ENCODE measurements at regions not wholly inside any gene's neighbourhood (a gene's known extent, or its start where the extent isn't known, plus 50 kb on each side); places are given as distances from the start of the nearest gene placed in this dataset.

- no peak overlapping the region for H3K4me3 ChIP-seq (ENCODE audit: low read depth, poor library complexity, severe bottlenecking)
- TF ChIP-seq POLR2A (IDR thresholded peaks at IDR 0.05): no peak
- no peak for TF ChIP-seq CTCF (IDR thresholded peaks at IDR 0.05)
- DNase-seq (ENCODE audit: low spot score in 2 of 2): no peak
- whole genome bisulfite sequencing, 2 donors: 3 to 5% methylated on average over 11 to 33 of the region's 34 CpGs
- intact Hi-C loops (cut with DNase I; ENCODE audit: low total_unique reads): no loop called here
Measured at GRCh38 chr10:100656454-100656853, 88.9 kb upstream of the PAX2 start.

GRCh38 chr10:100658269-100658668 is 87.1 kb upstream of the PAX2 start:
- intact Hi-C loops (cut with DNase I; ENCODE audit: low total_unique reads): no loop called here
- H3K4me3 ChIP-seq (ENCODE audit: low read depth, poor library complexity, severe bottlenecking): no peak overlapping the region

GRCh38 chr10:100659361-100660098 is 85.9 kb upstream of the PAX2 start:
- intact Hi-C loops (cut with DNase I; ENCODE audit: low total_unique reads): no loop called here
- DNase-seq (ENCODE audit: low spot score in 2 of 2): no peak
- WGBS, 2 donors: 3 to 5% methylated on average over 48 to 50 of the region's 50 CpGs
- TF ChIP-seq POLR2A (IDR thresholded peaks at IDR 0.05): no peak
- TF ChIP-seq CTCF (IDR thresholded peaks at IDR 0.05): no peak
- no peak overlapping the region for H3K4me3 ChIP-seq (ENCODE audit: low read depth, poor library complexity, severe bottlenecking)

More at GRCh38 chr10:100658269-100658668, 87.1 kb upstream of the PAX2 start:
- no peak for TF ChIP-seq CTCF (IDR thresholded peaks at IDR 0.05)
- no peak for TF ChIP-seq POLR2A (IDR thresholded peaks at IDR 0.05)
- no peak for DNase-seq (ENCODE audit: low spot score in 2 of 2)
- WGBS, 2 donors: 52 to 56% methylated on average over 1 of the region's 1 CpG

GRCh38 chr10:100660365-100660764 is 85.0 kb upstream of the PAX2 start:
- 42 to 50% methylated on average over 6 of the region's 6 CpGs for WGBS, 2 donors
- DNase-seq (ENCODE audit: low spot score in 2 of 2): no peak
- no peak overlapping the region for H3K4me3 ChIP-seq (ENCODE audit: low read depth, poor library complexity, severe bottlenecking)
- TF ChIP-seq CTCF (IDR thresholded peaks at IDR 0.05): no peak
- TF ChIP-seq POLR2A (IDR thresholded peaks at IDR 0.05): no peak
- intact Hi-C loops (cut with DNase I; ENCODE audit: low total_unique reads): no loop called here

GRCh38 chr10:100660945-100661344 is 84.4 kb upstream of the PAX2 start:
- TF ChIP-seq POLR2A (IDR thresholded peaks at IDR 0.05) (no peak), CTCF (IDR thresholded peaks at IDR 0.05) (no peak)
- 52 to 53% methylated on average over 2 of the region's 3 CpGs for WGBS, 2 donors
- H3K4me3 ChIP-seq (ENCODE audit: low read depth, poor library complexity, severe bottlenecking): no peak overlapping the region
- no peak for DNase-seq (ENCODE audit: low spot score in 2 of 2)
- intact Hi-C loops (cut with DNase I; ENCODE audit: low total_unique reads): no loop called here

GRCh38 chr10:100661520-100661919 is 83.9 kb upstream of the PAX2 start:
- 30 to 32% methylated on average over 10 to 13 of the region's 13 CpGs for WGBS, 2 donors

More at GRCh38 chr10:100661520-100661919, 83.9 kb upstream of the PAX2 start:
- TF ChIP-seq CTCF (IDR thresholded peaks at IDR 0.05) (no peak), POLR2A (IDR thresholded peaks at IDR 0.05) (no peak)
- no peak for DNase-seq (ENCODE audit: low spot score in 2 of 2)
- intact Hi-C loops (cut with DNase I; ENCODE audit: low total_unique reads): no loop called here
- no peak overlapping the region for H3K4me3 ChIP-seq (ENCODE audit: low read depth, poor library complexity, severe bottlenecking)
